Hepatocyte (in vitro differentiated cells): ENCODE measurements at regions not wholly inside any gene's neighbourhood (a gene's known extent, or its start where the extent isn't known, plus 50 kb on each side); places are given as distances from the start of the nearest gene placed in this dataset.

ENCODE experiments used
- CTCF ChIP-seq: fragments of 200-600 bp; sonication (generic); IDR thresholded peaks from 2 replicates; pipeline ENCODE4 v1.5.1; 2016; ENCODE audit warnings: antibody characterized with exemption, mild to moderate bottlenecking; ENCODE audit not compliant: poor library complexity
- EZH2 ChIP-seq: fragments of 200-600 bp; sonication (generic); IDR thresholded peaks from 2 replicates; pipeline ENCODE4 v1.6.1; 2016; ENCODE audit warnings: antibody characterized with exemption, mild to moderate bottlenecking, borderline replicate concordance
- EZH2phosphoT487 ChIP-seq: fragments of 200-600 bp; sonication (generic); IDR thresholded peaks from one replicate; pipeline ENCODE4 v1.6.1; 2018; ENCODE audit warnings: antibody characterized with exemption, mild to moderate bottlenecking, low read depth, moderate library complexity; ENCODE audit not compliant: unreplicated experiment, severe bottlenecking

- TF ChIP-seq CTCF (no peak), EZH2 (no peak), EZH2phosphoT487 (no peak)
These were observed 691.5 kb upstream of the LRRN3 start for GRCh38 chr7:110399421-110399820.
